CD4-positive, alpha-beta T cell treated with Interleukin-4 for 4 hours (primary cell): ENCODE measurements at regions not wholly inside any gene's neighbourhood (a gene's known extent, or its start where the extent isn't known, plus 50 kb on each side); places are given as distances from the start of the nearest gene placed in this dataset.
"Not testable (repeated sequence)": the region's sequence is repeated elsewhere in the genome, so short reads cannot be mapped to it uniquely, and the experiment has no call there.

Experiments used
- DNase-seq: peaks from one replicate; pipeline ENCODE4 v3.0.0-alpha.2; 2020

- DNase-seq = not testable (repeated sequence)
These were observed 218.0 kb downstream of the HS3ST3B1 start for GRCh38 chr17:14518919-14519318.

GRCh38 chr17:14514973-14515372 lies 214.1 kb downstream of the HS3ST3B1 start:
- no peak for DNase-seq

GRCh38 chr17:14513835-14514234 lies 213.0 kb downstream of the HS3ST3B1 start:
- no peak for DNase-seq

GRCh38 chr17:14510136-14510535 lies 209.3 kb downstream of the HS3ST3B1 start:
- no peak for DNase-seq

- DNase-seq = no peak
These were observed 207.3 kb downstream of the HS3ST3B1 start for GRCh38 chr17:14508156-14508555.

GRCh38 chr17:14506364-14506763 lies 205.5 kb downstream of the HS3ST3B1 start:
- DNase-seq = no peak

GRCh38 chr17:14505606-14506005 lies 204.7 kb downstream of the HS3ST3B1 start:
- no peak for DNase-seq

- no peak for DNase-seq
These were observed 199.1 kb downstream of the HS3ST3B1 start for GRCh38 chr17:14499976-14500375.

- no peak for DNase-seq
These were observed 197.9 kb downstream of the HS3ST3B1 start for GRCh38 chr17:14498812-14499211.

GRCh38 chr17:14494161-14494560 lies 193.3 kb downstream of the HS3ST3B1 start:
- no peak for DNase-seq

- DNase-seq = no peak
These were observed 189.1 kb downstream of the HS3ST3B1 start for GRCh38 chr17:14489986-14490385.

- no peak for DNase-seq
These were observed 188.2 kb downstream of the HS3ST3B1 start for GRCh38 chr17:14488958-14489550.

GRCh38 chr17:14487068-14487467 lies 186.2 kb downstream of the HS3ST3B1 start:
- no peak for DNase-seq

GRCh38 chr17:14482715-14483114 lies 181.8 kb downstream of the HS3ST3B1 start:
- no peak for DNase-seq

GRCh38 chr17:14481664-14482063 lies 180.8 kb downstream of the HS3ST3B1 start:
- DNase-seq = no peak

GRCh38 chr17:14474591-14474990 lies 173.7 kb downstream of the HS3ST3B1 start:
- DNase-seq = no peak

- no peak for DNase-seq
These were observed 170.2 kb downstream of the HS3ST3B1 start for GRCh38 chr17:14471052-14471451.

GRCh38 chr17:14470417-14470816 lies 169.5 kb downstream of the HS3ST3B1 start:
- DNase-seq = no peak

- no peak for DNase-seq
These were observed 169.1 kb downstream of the HS3ST3B1 start for GRCh38 chr17:14469971-14470370.

- no peak for DNase-seq
These were observed 168.0 kb downstream of the HS3ST3B1 start for GRCh38 chr17:14468858-14469257.

- no peak for DNase-seq
These were observed 160.3 kb downstream of the HS3ST3B1 start for GRCh38 chr17:14461227-14461548.

GRCh38 chr17:14460516-14461226 lies 159.8 kb downstream of the HS3ST3B1 start:
- no peak for DNase-seq

GRCh38 chr17:14459955-14460354 lies 159.1 kb downstream of the HS3ST3B1 start:
- no peak for DNase-seq

GRCh38 chr17:14458724-14459123 lies 157.8 kb downstream of the HS3ST3B1 start:
- no peak for DNase-seq

- DNase-seq = no peak
These were observed 153.9 kb downstream of the HS3ST3B1 start for GRCh38 chr17:14454746-14455145.
